HG02678 (cell line): ENCODE measurements at regions not wholly inside any gene's neighbourhood (a gene's known extent, or its start where the extent isn't known, plus 50 kb on each side); places are given as distances from the start of the nearest gene placed in this dataset.

Experiments used
- ATAC-seq: cut with Tn5 transposase; IDR thresholded peaks from one replicate; pipeline ENCODE4 v1.9.1; 2021; ENCODE audit warnings: mild to moderate bottlenecking, moderate library complexity; ENCODE audit not compliant: unreplicated experiment

GRCh38 chr14:62002642-62003041 lies 240.4 kb downstream of the SNAPC1 start:
- ATAC-seq: no peak

- no peak for ATAC-seq
These were observed 241.5 kb downstream of the SNAPC1 start for GRCh38 chr14:62003701-62004100.

- ATAC-seq: no peak
These were observed 244.0 kb downstream of the SNAPC1 start for GRCh38 chr14:62006116-62006731.

GRCh38 chr14:62015243-62015642 lies 253.0 kb downstream of the SNAPC1 start:
- no peak for ATAC-seq

- ATAC-seq: no peak
These were observed 253.7 kb downstream of the SNAPC1 start for GRCh38 chr14:62015945-62016344.

GRCh38 chr14:62017651-62018230 lies 255.5 kb downstream of the SNAPC1 start:
- no peak for ATAC-seq

GRCh38 chr14:62018606-62019005 lies 256.4 kb downstream of the SNAPC1 start:
- ATAC-seq: no peak

GRCh38 chr14:62027958-62028357 lies 265.7 kb downstream of the SNAPC1 start:
- no peak for ATAC-seq

- peak; percentile 48 for ATAC-seq
These were observed 267.3 kb downstream of the SNAPC1 start for GRCh38 chr14:62029569-62029924.

- peak; percentile 43 for ATAC-seq
These were observed 268.2 kb downstream of the SNAPC1 start for GRCh38 chr14:62030387-62030786.

GRCh38 chr14:62031504-62031903 lies 269.3 kb downstream of the SNAPC1 start:
- no peak for ATAC-seq

- ATAC-seq: no peak
These were observed 291.0 kb downstream of the SNAPC1 start for GRCh38 chr14:62053188-62053587.

GRCh38 chr14:62056789-62057188 lies 294.6 kb downstream of the SNAPC1 start:
- no peak for ATAC-seq

GRCh38 chr14:62062645-62063044 lies 300.4 kb downstream of the SNAPC1 start:
- ATAC-seq: no peak

- no peak for ATAC-seq
These were observed 302.6 kb downstream of the SNAPC1 start for GRCh38 chr14:62064751-62065323.

- ATAC-seq: no peak
These were observed 304.1 kb downstream of the SNAPC1 start for GRCh38 chr14:62066304-62066703.

GRCh38 chr14:62071039-62071438 lies 308.8 kb downstream of the SNAPC1 start:
- no peak for ATAC-seq

GRCh38 chr14:62076368-62076767 lies 314.1 kb downstream of the SNAPC1 start:
- ATAC-seq: no peak

GRCh38 chr14:62076825-62077605 lies 314.8 kb downstream of the SNAPC1 start:
- ATAC-seq: no peak

- no peak for ATAC-seq
These were observed 315.5 kb downstream of the SNAPC1 start for GRCh38 chr14:62077676-62078261.

- peak; percentile 43 for ATAC-seq
These were observed 316.8 kb downstream of the SNAPC1 start for GRCh38 chr14:62079038-62079437.
